Heart right ventricle (tissue), 16 donors: ENCODE measurements at regions not wholly inside any gene's neighbourhood (a gene's known extent, or its start where the extent isn't known, plus 50 kb on each side); places are given as distances from the start of the nearest gene placed in this dataset.

Experiments used
- ATAC-seq, 8 donors: fragments of 200-7000 bp; cut with Tn5 transposase; one replicate each; pipeline ENCODE4 v1.9.1; 2020; ENCODE audit warnings: mild to moderate bottlenecking in 8 of 8, moderate library complexity in 8 of 8, moderate number of reproducible peaks in 1 of 8
- DNase-seq, 2 donors: peaks; one replicate each; pipeline ENCODE4 v3.0.0-alpha.2; 2020
- H3K27ac ChIP-seq, 10 donors: fragments of 200-600 bp; sonication (generic) in 2 of 10; one replicate each; pipeline versions ENCODE4 v1.5.0 to v1.8.0; 2020 to 2022; ENCODE audit warnings: mild to moderate bottlenecking in 3 of 10
- H3K27me3 ChIP-seq, 7 donors: fragments of 200-600 bp; one replicate each; pipeline ENCODE4 v1.8.0; 2021 to 2022; ENCODE audit warnings: mild to moderate bottlenecking in 2 of 7
- H3K36me3 ChIP-seq, 9 donors: fragments of 200-600 bp; sonication (generic) in 1 of 9; one replicate each; pipeline versions ENCODE4 v1.5.0 to v1.8.0; 2020 to 2022; ENCODE audit warnings: mild to moderate bottlenecking in 2 of 9
- H3K4me1 ChIP-seq, 9 donors: fragments of 200-600 bp; sonication (generic) in 1 of 9; one replicate each; pipeline versions ENCODE4 v1.5.0 to v1.8.0; 2020 to 2022; ENCODE audit warnings: mild to moderate bottlenecking in 4 of 9
- H3K4me3 ChIP-seq, 10 donors: fragments of 200-600 bp; sonication (generic) in 2 of 10; one replicate each; pipeline versions ENCODE4 v1.5.0 to v1.8.0; 2020 to 2022; ENCODE audit warnings: mild to moderate bottlenecking in 7 of 10, moderate library complexity in 2 of 10
- H3K9me3 ChIP-seq, 11 donors: fragments of 200-600 bp in 10 of 11; sonication (generic) in 2 of 11; one replicate each; pipeline versions ENCODE4 v1.5.0 to v1.8.0; 2013 to 2022; ENCODE audit warnings: mild to moderate bottlenecking in 2 of 11, control low read depth in 1 of 11, moderate library complexity in 1 of 11
- CTCF ChIP-seq, 9 donors: fragments of 200-600 bp; sonication (generic) in 2 of 9; IDR thresholded peaks; one replicate each; pipeline versions ENCODE4 v1.5.0 to v1.8.0; 2021 to 2022; ENCODE audit warnings: antibody characterized with exemption in 9 of 9, mild to moderate bottlenecking in 5 of 9, moderate library complexity in 1 of 9
- WGBS, 2 donors: extraction: QIAGEN DNeasy Blood & Tissue Kit; methylation state at CpG; one replicate each; pipeline ENCODE4 v1.1.7; 2013; ENCODE audit warnings: inconsistent platforms in 1 of 2; 5-methylcytosine and 5-hydroxymethylcytosine counted together
- intact Hi-C, 10 donors: fragments of 100-400 bp; cut with DNase I; formaldehyde crosslinking; loops; one replicate each; pipeline versions ENCODE4 v1.11.1 to v1.14.2; 2022
- donor health status: Arrhythmogenic right ventricular cardiomyopathy.
- donor health status: ischemic (EF 13 %, LVEDD 7.1; RV severe dilation, severe dysfunction).
- donor health status: healthy with polysubstance abuse.
- donor health status: DM: no; HTN: yes; CAD: no.
- donor health status: DM: no; HTN: no; CAD: no.
- donor health status: ischemic (EF 25% LVEDD 6.9; RV normal size, moderate dysfunction).
- donor health status: ischemic (EF 25% LVEDD 5.7; RV mildly dilated, moderate dysfunction).
- donor health status: healthy.
- donor health status: DM: yes; HTN: yes; CAD: no.
- donor health status: Ischemic cardiomyopathy.
- donor health status: ischemic (EF 35%, LVEDD 5.7; RV mildly dilated, moderate dysfunction).
- donor health status: nonischemic (EF 11% LVEDD 7.7; RV severe dilation, severe dysfunction).
- donor health status: DM: yes; HTN: yes; CAD: no.
- donor health status: PGD.
- donor health status: ischemic (EF 29% LVEDD 5.4; RV normal size, mild dysfunction).
- donor health status: nonischemic (EF 23%, LVEDD 6.1; RV moderate dilation, normal function).

- intact Hi-C loops, result no loop called here
Observed at GRCh38 chr6:17039266-17039665, 62.6 kb upstream of the STMND1 start.

GRCh38 chr6:17038316-17038715, 63.5 kb upstream of the STMND1 start:
- H3K36me3 ChIP-seq, result no peaks in the 10 kb centered on the region
- ATAC-seq (no peak), DNase-seq (no peak)
- intact Hi-C loops, result no loop called here
- H3K4me1 ChIP-seq, result peaks cover 0 to 20% (median 5%) of the 10 kb centered on the region in 9 donors
- H3K27me3 ChIP-seq, result peaks cover 0 to 2% (median 0%) of the 10 kb centered on the region in 7 donors
- H3K4me3 ChIP-seq, result no peak overlapping the region
- 80 to 86% methylated on average over 2 of the region's 2 CpGs for WGBS, 2 donors
- H3K27ac ChIP-seq, result no peak overlapping the region
- H3K9me3 ChIP-seq, result no peaks in the 10 kb centered on the region
- no peak for TF ChIP-seq CTCF (IDR thresholded peaks at IDR 0.05)

More at GRCh38 chr6:17039266-17039665, 62.6 kb upstream of the STMND1 start:
- no peaks in the 10 kb centered on the region for H3K36me3 ChIP-seq
- DNase-seq (no peak), ATAC-seq (no peak)
- no peaks in the 10 kb centered on the region for H3K9me3 ChIP-seq
- no peak for TF ChIP-seq CTCF (IDR thresholded peaks at IDR 0.05)
- peaks cover 0 to 12% (median 0%) of the 10 kb centered on the region in 9 donors for H3K4me1 ChIP-seq
- H3K27ac ChIP-seq, result no peak overlapping the region
- WGBS, 2 donors, result 83 to 94% methylated on average over 4 of the region's 4 CpGs
- H3K4me3 ChIP-seq, result no peak overlapping the region
- peaks cover 0 to 11% (median 0%) of the 10 kb centered on the region in 7 donors for H3K27me3 ChIP-seq

- H3K27ac ChIP-seq, result no peak overlapping the region
- no peak overlapping the region for H3K4me3 ChIP-seq
- DNase-seq, result no peak
- no peak for TF ChIP-seq CTCF (IDR thresholded peaks at IDR 0.05)
- no peak for ATAC-seq
- no peaks in the 10 kb centered on the region for H3K36me3 ChIP-seq
- peaks cover 0 to 29% (median 15%) of the 10 kb centered on the region in 9 donors for H3K4me1 ChIP-seq
- no peaks in the 10 kb centered on the region for H3K27me3 ChIP-seq
- WGBS, 2 donors, result 84 to 94% methylated on average over 5 of the region's 5 CpGs
- intact Hi-C loops, result no loop called here
- H3K9me3 ChIP-seq, result no peaks in the 10 kb centered on the region
Observed at GRCh38 chr6:17036065-17036393, 65.8 kb upstream of the STMND1 start.

GRCh38 chr6:17035257-17036064, 66.4 kb upstream of the STMND1 start:
- no peak overlapping the region for H3K4me3 ChIP-seq
- H3K27ac ChIP-seq, result no peak overlapping the region
- no peaks in the 10 kb centered on the region for H3K27me3 ChIP-seq
- no peak for DNase-seq
- no peak for TF ChIP-seq CTCF (IDR thresholded peaks at IDR 0.05)
- no peaks in the 10 kb centered on the region for H3K9me3 ChIP-seq
- H3K4me1 ChIP-seq, result peaks cover 0 to 29% (median 15%) of the 10 kb centered on the region in 9 donors
- intact Hi-C loops, result no loop called here
- no peaks in the 10 kb centered on the region for H3K36me3 ChIP-seq
- 84% methylated on average over 8 of the region's 8 CpGs for WGBS, 2 donors
- no peak for ATAC-seq
